Naive thymus-derived CD4-positive, alpha-beta T cell (primary cell): ENCODE measurements at regions not wholly inside any gene's neighbourhood (a gene's known extent, or its start where the extent isn't known, plus 50 kb on each side); places are given as distances from the start of the nearest gene placed in this dataset.

ENCODE experiments used
- ATAC-seq: fragments of 150-1000 bp; cut with Tn5 transposase; 2 replicates; pipeline ENCODE4 v1.10.0; 2021; ENCODE audit warnings: mild to moderate bottlenecking, moderate library complexity
- CTCF ChIA-PET: fragments of 350-600 bp; sonication (Branson Sonifier 250); formaldehyde crosslinking; loops from one replicate; lab custom pipeline; 2021; ENCODE audit warnings: antibody characterized with exemption; lab: Charles Lee
- POLR2A ChIA-PET: fragments of 350-600 bp; sonication (Branson Sonifier 250); formaldehyde crosslinking; loops from one replicate; lab custom pipeline; 2021; ENCODE audit warnings: antibody characterized with exemption, inconsistent platforms; lab: Charles Lee
- DNase-seq, 9 donors: peaks; one replicate each; pipeline versions ENCODE4 v3.0.0 to v3.0.0-alpha.2; 2020 to 2022; ENCODE audit warnings: mixed read lengths in 1 of 9
- H3K27ac ChIP-seq: one replicate; pipeline ENCODE4 v1.7.0; 2013; ENCODE audit warnings: mild to moderate bottlenecking, low read depth, low read length, moderate library complexity
- H3K27me3 ChIP-seq, 2 donors: one replicate each; pipeline ENCODE4 v1.7.0; 2013; ENCODE audit warnings: low read length in 2 of 2, mild to moderate bottlenecking in 2 of 2, moderate library complexity in 2 of 2; ENCODE audit not compliant: control insufficient read depth in 2 of 2, insufficient read depth in 2 of 2
- H3K36me3 ChIP-seq, 3 experiments: 1 replicate in 2 of 3; 2 replicates in 1 of 3; pipeline ENCODE4 v1.7.0; 2013; ENCODE audit warnings: low read length in 3 of 3, mild to moderate bottlenecking in 3 of 3, moderate library complexity in 1 of 3; ENCODE audit not compliant: insufficient read depth in 3 of 3, control insufficient read depth in 2 of 3
- H3K4me1 ChIP-seq, 2 donors: one replicate each; pipeline ENCODE4 v1.7.0; 2013; ENCODE audit warnings: low read length in 2 of 2, mild to moderate bottlenecking in 2 of 2, moderate library complexity in 1 of 2; ENCODE audit not compliant: control insufficient read depth in 2 of 2, insufficient read depth in 2 of 2
- H3K4me3 ChIP-seq: 2 replicates; pipeline ENCODE4 v1.7.0; 2013; ENCODE audit warnings: mild to moderate bottlenecking, low read length
- H3K9me3 ChIP-seq, 3 experiments: 1 replicate in 2 of 3; 2 replicates in 1 of 3; pipeline ENCODE4 v1.7.0; 2013; ENCODE audit warnings: low read length in 3 of 3; ENCODE audit not compliant: control insufficient read depth in 2 of 3
- H3K27ac Mint-ChIP-seq, 9 donors: one replicate each; pipeline ENCODE4 v1.8.0; 2020 to 2022; ENCODE audit warnings: mixed read lengths in 9 of 9, mild to moderate bottlenecking in 8 of 9, moderate library complexity in 5 of 9, inconsistent platforms in 2 of 9
- H3K27me3 Mint-ChIP-seq, 5 donors: one replicate each; pipeline ENCODE4 v1.8.0; 2021 to 2022; ENCODE audit warnings: mixed read lengths in 5 of 5, mild to moderate bottlenecking in 1 of 5
- H3K36me3 Mint-ChIP-seq, 5 donors: one replicate each; pipeline ENCODE4 v1.8.0; 2020 to 2022; ENCODE audit warnings: mixed read lengths in 5 of 5, mild to moderate bottlenecking in 3 of 5, inconsistent platforms in 1 of 5
- H3K4me1 Mint-ChIP-seq, 7 donors: one replicate each; pipeline ENCODE4 v1.8.0; 2020 to 2022; ENCODE audit warnings: mixed read lengths in 7 of 7, mild to moderate bottlenecking in 3 of 7, inconsistent platforms in 1 of 7
- H3K4me3 Mint-ChIP-seq, 10 donors: one replicate each; pipeline ENCODE4 v1.8.0; 2020 to 2022; ENCODE audit warnings: mild to moderate bottlenecking in 10 of 10, mixed read lengths in 10 of 10, moderate library complexity in 6 of 10, inconsistent platforms in 2 of 10
- H3K9me3 Mint-ChIP-seq, 11 donors: one replicate each; pipeline ENCODE4 v1.8.0; 2020 to 2022; ENCODE audit warnings: mixed read lengths in 11 of 11, mild to moderate bottlenecking in 4 of 11, inconsistent platforms in 1 of 11, moderate library complexity in 1 of 11
- intact Hi-C, 2 donors: fragments of 100-400 bp; cut with micrococcal nuclease; formaldehyde crosslinking; loops; one replicate each; pipeline ENCODE4 v1.15.1; 2023

DNA sequence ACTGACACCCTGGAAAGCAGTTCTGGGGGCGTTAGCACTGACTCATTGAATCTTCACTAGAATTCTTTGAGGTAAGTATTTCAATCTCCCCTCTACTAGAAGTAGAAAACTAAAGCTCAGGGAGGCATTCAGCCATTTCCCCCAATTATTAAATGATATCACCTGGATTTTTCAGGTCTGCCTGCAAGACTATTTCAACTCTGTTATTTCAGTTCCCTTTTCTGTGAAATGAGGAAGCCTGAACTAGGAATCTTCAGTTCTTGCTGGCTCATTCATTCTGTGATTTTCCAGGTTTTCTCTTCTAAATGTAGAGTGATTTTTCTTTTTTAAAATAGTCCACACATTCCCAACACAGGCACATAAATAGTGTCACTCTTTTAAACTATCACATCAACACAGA, 337.0 kb upstream of the NR5A2 start:
- H3K4me3 ChIP-seq, result no peak overlapping the region
- no peaks in the 10 kb centered on the region for H3K4me1 ChIP-seq
- Mint-ChIP-seq H3K4me1 (no peaks in the 10 kb centered on the region), H3K9me3 (no peaks in the 10 kb centered on the region), H3K27ac (no peak overlapping the region), H3K36me3 (no peaks in the 10 kb centered on the region), H3K4me3 (no peak overlapping the region), H3K27me3 (peaks cover 29 to 53% (median 36%) of the 10 kb centered on the region in 5 donors)
- no peaks in the 10 kb centered on the region for H3K27me3 ChIP-seq
- H3K27ac ChIP-seq, result no peak overlapping the region
- no peaks in the 10 kb centered on the region for H3K36me3 ChIP-seq
- intact Hi-C loops, result no loop called here
- no peaks in the 10 kb centered on the region for H3K9me3 ChIP-seq
- ChIA-PET CTCF (no interaction called here), POLR2A (no interaction called here)
- no peak for ATAC-seq
- no peak for DNase-seq

DNA sequence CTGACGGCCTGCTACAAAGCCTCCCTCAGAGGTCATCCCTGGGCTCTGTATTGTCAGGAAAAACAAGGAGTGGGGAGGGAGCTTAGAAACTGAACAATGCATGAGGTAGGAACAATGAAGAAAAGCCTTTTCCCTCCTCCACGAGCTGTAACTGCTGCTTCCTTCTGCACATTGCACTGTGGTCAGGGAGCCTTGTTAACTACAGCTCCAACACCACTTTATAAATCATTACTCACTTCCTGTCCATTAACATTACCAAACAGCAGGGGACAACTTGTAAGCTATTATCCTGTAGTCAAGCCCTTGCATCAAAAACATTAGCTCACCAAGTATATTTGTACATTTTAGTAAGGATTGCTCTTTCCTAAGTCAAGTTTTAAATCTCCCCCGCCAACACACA, 336.0 kb upstream of the NR5A2 start:
- DNase-seq, result no peak
- CTCF ChIA-PET, result no interaction called here
- no peaks in the 10 kb centered on the region for H3K27me3 ChIP-seq
- H3K36me3 ChIP-seq, result no peaks in the 10 kb centered on the region
- no peak overlapping the region for H3K27ac ChIP-seq
- Mint-ChIP-seq H3K4me3 (no peak overlapping the region), H3K9me3 (no peaks in the 10 kb centered on the region), H3K36me3 (no peaks in the 10 kb centered on the region), H3K27ac (no peak overlapping the region), H3K27me3 (peaks cover 31 to 55% (median 34%) of the 10 kb centered on the region in 5 donors), H3K4me1 (no peaks in the 10 kb centered on the region)
- no peak overlapping the region for H3K4me3 ChIP-seq
- H3K9me3 ChIP-seq, result no peaks in the 10 kb centered on the region
- intact Hi-C loops, result no loop called here
- H3K4me1 ChIP-seq, result no peaks in the 10 kb centered on the region
- POLR2A ChIA-PET, result no interaction called here
- peak; percentile 88 for ATAC-seq

DNA sequence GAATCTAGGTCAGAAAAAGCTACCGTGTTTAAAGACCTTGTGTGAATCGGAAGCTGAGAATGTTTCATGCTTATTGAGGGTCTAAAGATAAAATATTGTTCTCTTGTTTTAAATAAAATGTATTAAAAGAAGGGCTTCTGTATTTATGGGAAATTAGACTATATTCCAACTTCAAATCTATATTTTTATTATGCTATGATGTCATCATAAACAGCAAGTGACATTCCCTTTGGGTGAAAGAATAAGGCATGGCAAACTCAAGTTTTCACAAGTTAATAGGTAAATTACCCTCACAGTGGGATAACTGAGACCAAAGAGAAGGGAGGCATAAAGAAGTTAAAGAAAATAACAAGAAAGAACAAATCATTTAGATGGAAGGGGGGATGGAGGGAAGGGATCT, 333.8 kb upstream of the NR5A2 start:
- intact Hi-C loops, result no loop called here
- Histone ChIP-seq H3K27me3 (no peaks in the 10 kb centered on the region), H3K9me3 (no peaks in the 10 kb centered on the region), H3K27ac (no peak overlapping the region), H3K4me3 (no peak overlapping the region), H3K4me1 (no peaks in the 10 kb centered on the region), H3K36me3 (no peaks in the 10 kb centered on the region)
- ATAC-seq (no peak), DNase-seq (no peak)
- Mint-ChIP-seq H3K27me3 (peaks cover 16 to 52% (median 34%) of the 10 kb centered on the region in 5 donors), H3K27ac (no peak overlapping the region), H3K9me3 (no peaks in the 10 kb centered on the region), H3K4me1 (no peaks in the 10 kb centered on the region), H3K4me3 (no peak overlapping the region), H3K36me3 (no peaks in the 10 kb centered on the region)
- CTCF ChIA-PET, result no interaction called here
- POLR2A ChIA-PET, result no interaction called here

DNA sequence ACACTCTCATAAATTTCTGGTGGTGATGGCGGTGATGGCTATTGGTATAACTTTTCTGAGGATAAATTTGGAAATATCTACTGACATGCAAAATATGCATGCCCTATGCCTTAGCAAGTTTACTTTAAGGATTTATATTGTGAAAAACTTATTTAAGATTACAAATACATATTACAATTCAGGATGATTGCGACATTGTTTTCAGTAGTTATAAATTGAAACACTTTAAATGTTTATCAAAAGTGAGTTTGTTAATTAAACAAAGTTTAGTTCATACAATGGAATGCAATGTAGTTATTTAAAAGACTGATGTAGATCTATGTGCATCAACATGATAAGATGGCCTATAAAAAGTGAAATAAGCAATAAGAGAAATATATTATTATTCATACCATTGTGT, 331.3 kb upstream of the NR5A2 start:
- DNase-seq (no peak), ATAC-seq (no peak)
- H3K36me3 Mint-ChIP-seq, result no peaks in the 10 kb centered on the region
- H3K27me3 ChIP-seq, result no peaks in the 10 kb centered on the region
- no peaks in the 10 kb centered on the region for H3K9me3 Mint-ChIP-seq
- no peak overlapping the region for H3K4me3 Mint-ChIP-seq
- no peak overlapping the region for H3K27ac Mint-ChIP-seq
- intact Hi-C loops, result no loop called here
- no peaks in the 10 kb centered on the region for H3K9me3 ChIP-seq
- H3K4me1 Mint-ChIP-seq, result peaks cover 0 to 4% (median 0%) of the 10 kb centered on the region in 7 donors
- peaks cover 20 to 48% (median 34%) of the 10 kb centered on the region in 5 donors for H3K27me3 Mint-ChIP-seq
- no peak overlapping the region for H3K27ac ChIP-seq
- no peak overlapping the region for H3K4me3 ChIP-seq
- H3K36me3 ChIP-seq, result no peaks in the 10 kb centered on the region
- CTCF ChIA-PET, result no interaction called here
- H3K4me1 ChIP-seq, result no peaks in the 10 kb centered on the region
- POLR2A ChIA-PET, result no interaction called here

DNA sequence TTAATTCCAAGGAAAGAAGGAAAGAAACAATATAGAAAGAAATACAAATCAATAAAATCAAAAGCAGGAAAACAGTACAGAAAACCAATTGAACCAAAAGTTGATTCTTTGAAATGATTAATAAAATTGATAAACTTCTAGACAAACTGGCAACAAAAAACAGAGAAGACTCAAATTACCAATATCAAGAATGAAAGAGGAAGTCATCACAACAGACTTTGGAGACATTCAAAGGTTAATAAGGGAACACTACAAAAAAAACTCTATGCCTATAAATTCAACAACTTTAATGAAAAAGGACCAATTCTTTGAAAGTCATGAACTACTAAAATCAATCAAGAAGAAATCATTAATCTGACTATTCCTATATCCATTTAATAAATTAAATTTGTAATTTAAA, 329.3 kb upstream of the NR5A2 start:
- ATAC-seq (no peak), DNase-seq (no peak)
- no peaks in the 10 kb centered on the region for H3K27me3 ChIP-seq
- H3K4me3 Mint-ChIP-seq, result no peak overlapping the region
- no peak overlapping the region for H3K27ac ChIP-seq
- H3K4me1 Mint-ChIP-seq, result peaks cover 0 to 4% (median 0%) of the 10 kb centered on the region in 7 donors
- H3K9me3 Mint-ChIP-seq, result no peaks in the 10 kb centered on the region
- H3K9me3 ChIP-seq, result no peaks in the 10 kb centered on the region
- ChIA-PET CTCF (no interaction called here), POLR2A (no interaction called here)
- intact Hi-C loops, result no loop called here
- H3K4me3 ChIP-seq, result no peak overlapping the region
- H3K27ac Mint-ChIP-seq, result no peak overlapping the region
- no peaks in the 10 kb centered on the region for H3K36me3 Mint-ChIP-seq
- H3K4me1 ChIP-seq, result no peaks in the 10 kb centered on the region
- H3K36me3 ChIP-seq, result no peaks in the 10 kb centered on the region
- H3K27me3 Mint-ChIP-seq, result peaks cover 16 to 35% (median 23%) of the 10 kb centered on the region in 5 donors

DNA sequence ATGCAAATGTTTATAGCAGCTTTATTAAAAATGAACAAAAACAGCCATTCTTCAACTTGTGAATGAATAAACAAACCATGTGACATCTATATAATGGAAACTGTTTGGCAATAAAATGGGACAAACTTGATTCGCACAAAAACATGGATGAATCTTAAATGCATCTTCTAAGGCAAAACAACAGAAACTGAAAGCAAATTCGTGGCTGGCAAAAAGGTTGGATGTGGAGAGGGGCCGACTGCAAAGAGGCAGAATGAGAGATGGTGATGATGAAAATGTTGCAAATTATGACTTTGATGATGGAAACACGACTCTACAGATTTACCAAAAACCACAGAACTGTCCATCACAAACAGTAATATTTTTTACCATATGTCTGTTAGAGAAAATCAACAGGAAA, 327.0 kb upstream of the NR5A2 start:
- CTCF ChIA-PET, result no interaction called here
- H3K4me1 ChIP-seq, result no peaks in the 10 kb centered on the region
- no peak overlapping the region for H3K4me3 ChIP-seq
- H3K4me3 Mint-ChIP-seq, result no peak overlapping the region
- H3K36me3 ChIP-seq, result no peaks in the 10 kb centered on the region
- peaks cover 7 to 24% (median 10%) of the 10 kb centered on the region in 5 donors for H3K27me3 Mint-ChIP-seq
- ATAC-seq, result no peak
- H3K27ac ChIP-seq, result no peak overlapping the region
- no peak for DNase-seq
- H3K9me3 Mint-ChIP-seq, result no peaks in the 10 kb centered on the region
- no peaks in the 10 kb centered on the region for H3K27me3 ChIP-seq
- intact Hi-C loops, result no loop called here
- no peaks in the 10 kb centered on the region for H3K36me3 Mint-ChIP-seq
- POLR2A ChIA-PET, result no interaction called here
- no peaks in the 10 kb centered on the region for H3K9me3 ChIP-seq
- H3K27ac Mint-ChIP-seq, result no peak overlapping the region
- H3K4me1 Mint-ChIP-seq, result peaks cover 0 to 4% (median 0%) of the 10 kb centered on the region in 7 donors

DNA sequence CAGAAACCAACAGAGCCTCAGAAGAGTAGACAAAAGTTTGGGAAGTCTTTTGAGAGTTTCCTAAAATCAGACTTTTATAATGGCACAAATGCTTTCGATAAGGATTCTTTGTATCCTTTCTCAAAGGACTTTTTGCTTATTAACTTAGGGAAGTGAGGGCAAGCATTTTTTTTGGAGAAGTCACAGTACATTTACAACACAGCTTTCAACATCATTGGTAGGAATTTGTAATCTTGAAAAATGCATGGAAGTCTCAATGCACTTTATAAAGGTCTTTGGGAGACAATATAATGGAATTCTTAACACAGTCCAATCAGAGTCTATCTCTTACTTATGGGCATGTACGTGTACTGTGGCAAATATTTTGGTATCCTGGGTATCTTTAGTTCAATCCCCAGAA, 325.8 kb upstream of the NR5A2 start:
- no peaks in the 10 kb centered on the region for H3K27me3 ChIP-seq
- ChIA-PET CTCF (no interaction called here), POLR2A (no interaction called here)
- no peak overlapping the region for H3K4me3 ChIP-seq
- H3K4me1 ChIP-seq, result no peaks in the 10 kb centered on the region
- Mint-ChIP-seq H3K9me3 (no peaks in the 10 kb centered on the region), H3K27ac (no peak overlapping the region), H3K36me3 (no peaks in the 10 kb centered on the region), H3K4me3 (no peak overlapping the region), H3K4me1 (peaks cover 0 to 4% (median 0%) of the 10 kb centered on the region in 7 donors), H3K27me3 (peaks cover 7 to 30% (median 17%) of the 10 kb centered on the region in 5 donors)
- DNase-seq (no peak), ATAC-seq (no peak)
- no peaks in the 10 kb centered on the region for H3K36me3 ChIP-seq
- intact Hi-C loops, result no loop called here
- H3K27ac ChIP-seq, result no peak overlapping the region
- H3K9me3 ChIP-seq, result no peaks in the 10 kb centered on the region
